ENCODE measurements at regions not wholly inside any gene's neighbourhood (a gene's known extent, or its start where the extent isn't known, plus 50 kb on each side); places are given as distances from the start of the nearest gene placed in this dataset.

DNA sequence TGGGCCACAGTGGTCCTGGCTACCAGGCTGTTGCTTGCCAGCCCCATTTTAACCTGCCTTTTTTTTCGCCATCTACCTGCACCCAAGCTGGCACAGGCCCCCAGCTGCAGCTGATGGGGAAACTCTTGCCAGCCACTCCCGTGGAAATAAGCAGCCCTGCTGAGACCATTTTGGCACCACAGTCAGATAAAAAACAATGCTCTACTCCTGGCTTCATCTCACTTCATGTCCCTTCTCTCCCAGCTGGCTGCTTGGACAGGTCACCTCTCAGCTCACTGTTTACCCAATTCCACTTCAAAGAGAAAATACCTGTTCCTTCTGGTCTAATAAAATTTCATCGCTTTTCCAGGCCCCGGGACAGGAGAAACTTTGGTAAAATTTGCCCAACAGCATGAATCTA lies 322.6 kb upstream of the SLC30A5 start:
- WGBS (ENCODE audit: insufficient coverage, low coverage, missing lambda C conversion rate) = 0% methylated on average over 4 of the region's 4 CpGs
- POLR2A ChIA-PET = interaction anchor here (0.7 kb wide), 1 partner anchor 26 kb away, joined by 3 read pairs; no protein-coding TSS in a partner anchor
- no peak for ATAC-seq
- no peak overlapping the region for H3K9ac ChIP-seq (ENCODE audit: insufficient read depth in 1 of 2, low read depth in 2 of 2, low read length in 2 of 2)
- H3K27me3 ChIP-seq (ENCODE audit: control insufficient read depth in 2 of 2, insufficient read depth in 2 of 2, low read length in 2 of 2) = peaks cover 2 to 10% of the 10 kb centered on the region in 2 experiments; a peak in 1 of 5 replicates
- no peak overlapping the region for H2AFZ ChIP-seq (ENCODE audit: low read depth, low read length)
- H3K4me3 ChIP-seq = no peak overlapping the region
- H3K27ac ChIP-seq (ENCODE audit: extremely low read depth, low read depth, low read length) = no peak overlapping the region
- H3K79me2 ChIP-seq (ENCODE audit: control insufficient read depth, insufficient read depth, low read length) = no peaks in the 10 kb centered on the region
- in situ Hi-C loops (cut with MboI) = no loop called here
- H3K4me1 ChIP-seq (replicated peaks in 1 of 2; ENCODE audit: control insufficient read depth in 2 of 2, insufficient read depth in 2 of 2, low read length in 2 of 2) = no peaks in the 10 kb centered on the region
- H3K4me2 ChIP-seq (ENCODE audit: insufficient read depth, low read length) = no peak overlapping the region
- H3K36me3 ChIP-seq (ENCODE audit: control insufficient read depth, insufficient read depth, low read length) = no peaks in the 10 kb centered on the region
- no peak for FAIRE-seq
- TF ChIP-seq ZFX (CRISPR knock-in tag; IDR thresholded peaks at IDR 0.05) (no peak), SMARCE1 (IDR thresholded peaks at IDR 0.05) (no peak), BACH1 (tag; IDR thresholded peaks at IDR 0.05) (no peak), MAFK (IDR thresholded peaks at IDR 0.05; ENCODE audit: low read length) (no peak), ZNF507 (tag; conservative IDR thresholded peaks at IDR 0.05) (no peak)
- intact Hi-C loops (cut with micrococcal nuclease) = no loop called here
- no peaks in the 10 kb centered on the region for H3K9me1 ChIP-seq (ENCODE audit: control insufficient read depth, insufficient read depth, low read length)
- no peaks in the 10 kb centered on the region for H3K9me3 ChIP-seq (replicated peaks; ENCODE audit: control insufficient read depth, insufficient read depth, low read depth, low read length)
- no peak for DNase-seq (ENCODE audit: extremely low read depth in 1 of 4, low spot score in 3 of 4)
- no TSS peak for BruUV-seq (replicated peaks)
- CTCF ChIA-PET (ENCODE audit: low intra/inter-chr PET ratio) = no interaction called here
- H4K20me1 ChIP-seq (replicated peaks; ENCODE audit: control insufficient read depth, insufficient read depth, low read length) = no peaks in the 10 kb centered on the region

DNA sequence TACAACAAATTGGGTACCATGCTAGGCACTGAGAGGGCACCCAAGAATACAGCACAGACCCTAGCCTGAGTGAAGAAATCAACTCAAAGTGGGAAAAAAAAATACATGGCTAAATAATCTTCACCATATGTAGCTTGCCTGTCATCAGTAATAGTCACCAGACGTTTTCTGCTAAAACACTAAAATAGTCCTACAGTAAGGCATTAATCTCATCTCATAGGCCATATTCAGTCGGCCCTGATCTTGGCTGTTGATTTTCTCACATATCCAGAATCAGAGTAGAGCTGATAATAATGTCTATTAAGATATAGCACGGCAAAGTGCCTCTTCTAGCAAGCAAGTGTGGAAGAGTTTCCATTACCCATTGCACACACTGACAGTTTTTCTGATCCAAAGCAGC lies 322.1 kb upstream of the SLC30A5 start:
- Histone ChIP-seq H3K4me2 (ENCODE audit: insufficient read depth, low read length) (no peak overlapping the region), H3K27ac (ENCODE audit: extremely low read depth, low read depth, low read length) (no peak overlapping the region), H3K4me3 (no peak overlapping the region), H3K27me3 (ENCODE audit: control insufficient read depth in 2 of 2, insufficient read depth in 2 of 2, low read length in 2 of 2) (peaks cover 2 to 10% of the 10 kb centered on the region in 2 experiments; a peak in 1 of 5 replicates), H3K9me1 (ENCODE audit: control insufficient read depth, insufficient read depth, low read length) (no peaks in the 10 kb centered on the region), H4K20me1 (replicated peaks; ENCODE audit: control insufficient read depth, insufficient read depth, low read length) (no peaks in the 10 kb centered on the region), H3K4me1 (replicated peaks in 1 of 2; ENCODE audit: control insufficient read depth in 2 of 2, insufficient read depth in 2 of 2, low read length in 2 of 2) (no peaks in the 10 kb centered on the region), H3K9ac (ENCODE audit: insufficient read depth in 1 of 2, low read depth in 2 of 2, low read length in 2 of 2) (no peak overlapping the region), H3K9me3 (replicated peaks; ENCODE audit: control insufficient read depth, insufficient read depth, low read depth, low read length) (no peaks in the 10 kb centered on the region), H3K79me2 (ENCODE audit: control insufficient read depth, insufficient read depth, low read length) (no peaks in the 10 kb centered on the region), H2AFZ (ENCODE audit: low read depth, low read length) (no peak overlapping the region), H3K36me3 (ENCODE audit: control insufficient read depth, insufficient read depth, low read length) (no peaks in the 10 kb centered on the region)
- 0% methylated on average over 3 of the region's 3 CpGs for WGBS (ENCODE audit: insufficient coverage, low coverage, missing lambda C conversion rate)
- FAIRE-seq = no peak
- no peak for DNase-seq (ENCODE audit: extremely low read depth in 1 of 4, low spot score in 3 of 4)
- CTCF ChIA-PET (ENCODE audit: low intra/inter-chr PET ratio) = no interaction called here
- in situ Hi-C loops (cut with MboI) (no loop called here), intact Hi-C loops (cut with micrococcal nuclease) (no loop called here)
- BruUV-seq (replicated peaks) = no TSS peak
- ATAC-seq = no peak
- POLR2A ChIA-PET = no interaction called here
- TF ChIP-seq CHD4 (IDR thresholded peaks at IDR 0.05; ENCODE audit: insufficient read depth, insufficient replicate concordance, low read depth, low read length, poor library complexity, severe bottlenecking) = no peak
- TF ChIP-seq EGR1 (conservative IDR thresholded peaks at IDR 0.05) = no peak
- TF ChIP-seq ZNF764 (CRISPR knock-in tag; IDR thresholded peaks at IDR 0.05; ENCODE audit: low read depth) = no peak
- TF ChIP-seq JUNB (CRISPR knock-in tag; conservative IDR thresholded peaks at IDR 0.05) = no peak
- TF ChIP-seq, protein P1, sequence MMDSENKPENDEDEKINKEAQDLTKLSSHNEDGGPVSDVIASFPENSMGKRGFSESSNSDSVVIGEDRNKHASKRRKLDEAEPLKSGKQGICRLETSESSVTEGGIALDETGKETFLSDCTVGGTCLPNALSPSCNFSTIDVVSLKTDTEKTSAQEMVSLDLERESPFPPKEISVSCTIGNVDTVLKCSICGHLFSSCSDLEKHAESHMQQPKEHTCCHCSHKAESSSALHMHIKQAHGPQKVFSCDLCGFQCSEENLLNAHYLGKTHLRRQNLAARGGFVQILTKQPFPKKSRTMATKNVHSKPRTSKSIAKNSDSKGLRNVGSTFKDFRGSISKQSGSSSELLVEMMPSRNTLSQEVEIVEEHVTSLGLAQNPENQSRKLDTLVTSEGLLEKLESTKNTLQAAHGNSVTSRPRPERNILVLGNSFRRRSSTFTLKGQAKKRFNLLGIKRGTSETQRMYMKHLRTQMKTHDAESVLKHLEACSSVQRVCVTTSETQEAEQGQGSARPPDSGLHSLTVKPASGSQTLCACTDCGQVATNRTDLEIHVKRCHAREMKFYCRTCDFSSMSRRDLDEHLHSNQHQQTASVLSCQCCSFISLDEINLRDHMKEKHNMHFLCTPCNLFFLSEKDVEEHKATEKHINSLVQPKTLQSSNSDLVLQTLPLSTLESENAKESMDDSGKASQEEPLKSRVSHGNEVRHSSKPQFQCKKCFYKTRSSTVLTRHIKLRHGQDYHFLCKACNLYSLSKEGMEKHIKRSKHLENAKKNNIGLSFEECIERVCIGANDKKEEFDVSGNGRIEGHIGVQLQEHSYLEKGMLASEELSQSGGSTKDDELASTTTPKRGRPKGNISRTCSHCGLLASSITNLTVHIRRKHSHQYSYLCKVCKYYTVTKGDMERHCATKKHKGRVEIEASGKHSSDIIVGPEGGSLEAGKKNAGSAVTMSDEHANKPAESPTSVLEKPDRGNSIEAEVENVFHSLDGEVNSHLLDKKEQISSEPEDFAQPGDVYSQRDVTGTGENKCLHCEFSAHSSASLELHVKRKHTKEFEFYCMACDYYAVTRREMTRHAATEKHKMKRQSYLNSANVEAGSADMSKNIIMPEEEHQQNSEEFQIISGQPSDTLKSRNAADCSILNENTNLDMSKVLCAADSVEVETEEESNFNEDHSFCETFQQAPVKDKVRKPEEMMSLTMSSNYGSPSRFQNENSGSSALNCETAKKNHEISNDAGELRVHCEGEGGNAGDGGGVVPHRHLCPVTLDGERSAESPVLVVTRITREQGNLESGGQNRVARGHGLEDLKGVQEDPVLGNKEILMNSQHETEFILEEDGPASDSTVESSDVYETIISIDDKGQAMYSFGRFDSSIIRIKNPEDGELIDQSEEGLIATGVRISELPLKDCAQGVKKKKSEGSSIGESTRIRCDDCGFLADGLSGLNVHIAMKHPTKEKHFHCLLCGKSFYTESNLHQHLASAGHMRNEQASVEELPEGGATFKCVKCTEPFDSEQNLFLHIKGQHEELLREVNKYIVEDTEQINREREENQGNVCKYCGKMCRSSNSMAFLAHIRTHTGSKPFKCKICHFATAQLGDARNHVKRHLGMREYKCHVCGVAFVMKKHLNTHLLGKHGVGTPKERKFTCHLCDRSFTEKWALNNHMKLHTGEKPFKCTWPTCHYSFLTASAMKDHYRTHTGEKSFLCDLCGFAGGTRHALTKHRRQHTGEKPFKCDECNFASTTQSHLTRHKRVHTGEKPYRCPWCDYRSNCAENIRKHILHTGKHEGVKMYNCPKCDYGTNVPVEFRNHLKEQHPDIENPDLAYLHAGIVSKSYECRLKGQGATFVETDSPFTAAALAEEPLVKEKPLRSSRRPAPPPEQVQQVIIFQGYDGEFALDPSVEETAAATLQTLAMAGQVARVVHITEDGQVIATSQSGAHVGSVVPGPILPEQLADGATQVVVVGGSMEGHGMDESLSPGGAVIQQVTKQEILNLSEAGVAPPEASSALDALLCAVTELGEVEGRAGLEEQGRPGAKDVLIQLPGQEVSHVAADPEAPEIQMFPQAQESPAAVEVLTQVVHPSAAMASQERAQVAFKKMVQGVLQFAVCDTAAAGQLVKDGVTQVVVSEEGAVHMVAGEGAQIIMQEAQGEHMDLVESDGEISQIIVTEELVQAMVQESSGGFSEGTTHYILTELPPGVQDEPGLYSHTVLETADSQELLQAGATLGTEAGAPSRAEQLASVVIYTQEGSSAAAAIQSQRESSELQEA (IDR thresholded peaks at IDR 0.05; ENCODE audit: low read depth) = no peak

Data from K562 (cell line).